HFF-Myc (cell line): ENCODE measurements at regions not wholly inside any gene's neighbourhood (a gene's known extent, or its start where the extent isn't known, plus 50 kb on each side); places are given as distances from the start of the nearest gene placed in this dataset.
"Not testable (repeated sequence)": the region's sequence is repeated elsewhere in the genome, so short reads cannot be mapped to it uniquely, and the experiment has no call there.

Experiments used
- DNase-seq: peaks from one replicate; pipeline ENCODE4 v3.0.0-alpha.2; 2011; ENCODE audit warnings: low read depth; ENCODE audit errors: extremely low read depth
- H3K4me3 ChIP-seq: replicated peaks from 2 replicates; pipeline ENCODE4 v1.5.1; 2011; ENCODE audit warnings: low read depth, mild to moderate bottlenecking, control low read depth, low read length
- CTCF ChIP-seq: IDR thresholded peaks from 2 replicates; pipeline ENCODE4 v1.5.1; 2012; ENCODE audit warnings: mild to moderate bottlenecking, low read depth, low read length, control low read depth; ENCODE audit errors: missing control alignments

DNA sequence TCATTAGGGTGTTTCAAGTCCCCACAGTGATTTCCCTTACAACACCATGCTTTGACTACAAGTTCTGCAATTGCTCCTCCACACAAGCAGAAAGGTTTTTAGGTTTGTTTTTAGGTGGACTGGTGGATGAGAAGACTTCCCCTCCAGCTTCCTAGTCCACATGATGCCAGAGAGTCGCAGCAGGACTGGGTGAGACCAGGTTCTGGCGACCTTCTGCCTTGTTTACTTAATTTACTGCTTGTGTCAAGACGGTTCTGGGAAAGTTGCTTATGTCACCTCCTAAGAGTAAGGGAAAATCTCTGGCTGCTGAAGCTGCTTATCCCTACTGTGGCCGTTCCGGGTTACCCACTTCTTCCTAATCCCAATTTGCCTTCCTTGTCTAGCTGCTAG, 76.4 kb downstream of the GLUL start:
- H3K4me3 ChIP-seq = no peak overlapping the region
- no peak for DNase-seq
- TF ChIP-seq CTCF = no peak

- H3K4me3 ChIP-seq = no peak overlapping the region
- DNase-seq = no peak
- TF ChIP-seq CTCF = no peak
Measured at GRCh38 chr1:182309631-182310351, 81.8 kb downstream of the GLUL start.

GRCh38 chr1:182308826-182309225, 82.8 kb downstream of the GLUL start:
- no peak for TF ChIP-seq CTCF
- DNase-seq = no peak
- H3K4me3 ChIP-seq = no peak overlapping the region

DNA sequence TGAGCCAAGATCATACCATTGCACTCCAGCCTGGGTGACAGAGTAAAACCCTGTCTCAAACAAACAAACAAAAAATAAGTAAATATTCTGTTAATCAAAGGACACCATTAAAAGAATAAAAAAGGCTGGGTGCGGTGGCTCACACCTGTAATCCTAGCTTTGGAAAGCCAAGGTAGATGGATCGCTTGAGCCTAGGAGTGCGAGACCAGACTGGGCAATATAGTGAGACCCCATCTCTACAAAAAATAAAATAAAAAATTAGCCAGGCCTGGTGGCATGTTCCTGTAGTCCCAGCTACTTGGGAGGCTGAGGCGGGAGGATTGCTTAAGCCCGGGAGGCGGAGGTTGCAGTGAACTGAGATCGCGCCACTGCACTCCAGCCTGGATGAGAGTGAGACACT, 84.1 kb downstream of the GLUL start:
- not testable (repeated sequence) for H3K4me3 ChIP-seq, DNase-seq

GRCh38 chr1:182305861-182306260, 85.7 kb downstream of the GLUL start:
- no peak for DNase-seq
- no peak overlapping the region for H3K4me3 ChIP-seq
- TF ChIP-seq CTCF = no peak

DNA sequence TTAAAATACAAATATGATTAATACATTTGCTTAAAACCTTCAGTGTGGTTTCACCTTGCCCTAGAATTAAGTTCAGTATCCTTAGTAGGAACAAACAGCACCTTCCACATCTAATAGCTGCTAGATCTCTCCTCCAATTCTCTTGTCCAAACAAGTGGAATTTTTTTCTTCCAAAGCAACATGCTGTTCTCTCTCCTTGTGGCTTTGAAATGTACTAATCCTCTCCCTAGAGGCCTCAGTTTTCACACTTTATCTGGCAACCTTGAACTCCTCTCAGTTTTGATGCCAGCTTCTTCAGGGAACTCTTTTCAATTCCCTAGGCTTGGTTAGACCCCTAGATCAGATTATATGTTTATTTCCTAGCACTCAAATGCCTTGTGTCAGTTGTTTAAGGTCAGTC, 87.0 kb downstream of the GLUL start:
- no peak for TF ChIP-seq CTCF
- DNase-seq = no peak
- no peak overlapping the region for H3K4me3 ChIP-seq

GRCh38 chr1:182304218-182304617, 87.4 kb downstream of the GLUL start:
- no peak overlapping the region for H3K4me3 ChIP-seq
- DNase-seq = no peak
- TF ChIP-seq CTCF = no peak
